Neural cell (in vitro differentiated cells): ENCODE measurements at regions not wholly inside any gene's neighbourhood (a gene's known extent, or its start where the extent isn't known, plus 50 kb on each side); places are given as distances from the start of the nearest gene placed in this dataset.

Experiments used
- EP300 ChIP-seq: fragments of 450-650 bp; conservative IDR thresholded peaks from 2 replicates; pipeline ENCODE4 v1.6.1; 2014; ENCODE audit warnings: antibody characterized with exemption, mild to moderate bottlenecking, moderate library complexity; ENCODE audit not compliant: poor library complexity, severe bottlenecking
- TAF1 ChIP-seq: IDR thresholded peaks from 2 replicates; pipeline ENCODE4 v1.6.1; 2012; ENCODE audit warnings: low read depth
- TF ChIP-seq, protein P1 (sequence below): fragments of 450-650 bp; IDR thresholded peaks from 2 replicates; pipeline ENCODE4 v1.5.1; 2014; ENCODE audit warnings: antibody characterized with exemption, mild to moderate bottlenecking, moderate library complexity; ENCODE audit not compliant: poor library complexity, severe bottlenecking
- TF ChIP-seq, protein P2 (sequence below): IDR thresholded peaks from 2 replicates; pipeline ENCODE4 v1.6.1; 2012; ENCODE audit warnings: borderline replicate concordance

DNA sequence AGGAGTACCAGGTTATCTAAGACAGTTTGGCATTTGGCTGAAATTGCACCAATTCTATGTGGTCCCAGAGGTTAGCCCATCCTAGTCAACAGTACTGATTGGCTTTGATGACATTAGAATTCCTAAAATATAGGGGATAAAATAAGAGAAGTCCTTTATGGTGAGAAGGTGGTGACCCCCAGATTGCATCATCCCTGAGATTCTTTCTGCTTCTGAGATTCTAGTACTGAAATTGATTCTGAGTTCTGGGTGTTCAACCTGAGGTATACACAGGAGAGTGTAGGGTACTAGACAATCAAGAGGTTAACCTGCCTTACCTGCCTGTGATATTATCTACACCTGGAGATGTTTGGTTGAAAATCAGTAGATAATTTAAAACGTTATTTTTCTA, 140.9 kb upstream of the MRPS22 start:
- TF ChIP-seq TAF1 (no peak), EP300 (no peak)
- TF ChIP-seq, protein P1, sequence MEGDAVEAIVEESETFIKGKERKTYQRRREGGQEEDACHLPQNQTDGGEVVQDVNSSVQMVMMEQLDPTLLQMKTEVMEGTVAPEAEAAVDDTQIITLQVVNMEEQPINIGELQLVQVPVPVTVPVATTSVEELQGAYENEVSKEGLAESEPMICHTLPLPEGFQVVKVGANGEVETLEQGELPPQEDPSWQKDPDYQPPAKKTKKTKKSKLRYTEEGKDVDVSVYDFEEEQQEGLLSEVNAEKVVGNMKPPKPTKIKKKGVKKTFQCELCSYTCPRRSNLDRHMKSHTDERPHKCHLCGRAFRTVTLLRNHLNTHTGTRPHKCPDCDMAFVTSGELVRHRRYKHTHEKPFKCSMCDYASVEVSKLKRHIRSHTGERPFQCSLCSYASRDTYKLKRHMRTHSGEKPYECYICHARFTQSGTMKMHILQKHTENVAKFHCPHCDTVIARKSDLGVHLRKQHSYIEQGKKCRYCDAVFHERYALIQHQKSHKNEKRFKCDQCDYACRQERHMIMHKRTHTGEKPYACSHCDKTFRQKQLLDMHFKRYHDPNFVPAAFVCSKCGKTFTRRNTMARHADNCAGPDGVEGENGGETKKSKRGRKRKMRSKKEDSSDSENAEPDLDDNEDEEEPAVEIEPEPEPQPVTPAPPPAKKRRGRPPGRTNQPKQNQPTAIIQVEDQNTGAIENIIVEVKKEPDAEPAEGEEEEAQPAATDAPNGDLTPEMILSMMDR: no peak
- TF ChIP-seq, protein P2, sequence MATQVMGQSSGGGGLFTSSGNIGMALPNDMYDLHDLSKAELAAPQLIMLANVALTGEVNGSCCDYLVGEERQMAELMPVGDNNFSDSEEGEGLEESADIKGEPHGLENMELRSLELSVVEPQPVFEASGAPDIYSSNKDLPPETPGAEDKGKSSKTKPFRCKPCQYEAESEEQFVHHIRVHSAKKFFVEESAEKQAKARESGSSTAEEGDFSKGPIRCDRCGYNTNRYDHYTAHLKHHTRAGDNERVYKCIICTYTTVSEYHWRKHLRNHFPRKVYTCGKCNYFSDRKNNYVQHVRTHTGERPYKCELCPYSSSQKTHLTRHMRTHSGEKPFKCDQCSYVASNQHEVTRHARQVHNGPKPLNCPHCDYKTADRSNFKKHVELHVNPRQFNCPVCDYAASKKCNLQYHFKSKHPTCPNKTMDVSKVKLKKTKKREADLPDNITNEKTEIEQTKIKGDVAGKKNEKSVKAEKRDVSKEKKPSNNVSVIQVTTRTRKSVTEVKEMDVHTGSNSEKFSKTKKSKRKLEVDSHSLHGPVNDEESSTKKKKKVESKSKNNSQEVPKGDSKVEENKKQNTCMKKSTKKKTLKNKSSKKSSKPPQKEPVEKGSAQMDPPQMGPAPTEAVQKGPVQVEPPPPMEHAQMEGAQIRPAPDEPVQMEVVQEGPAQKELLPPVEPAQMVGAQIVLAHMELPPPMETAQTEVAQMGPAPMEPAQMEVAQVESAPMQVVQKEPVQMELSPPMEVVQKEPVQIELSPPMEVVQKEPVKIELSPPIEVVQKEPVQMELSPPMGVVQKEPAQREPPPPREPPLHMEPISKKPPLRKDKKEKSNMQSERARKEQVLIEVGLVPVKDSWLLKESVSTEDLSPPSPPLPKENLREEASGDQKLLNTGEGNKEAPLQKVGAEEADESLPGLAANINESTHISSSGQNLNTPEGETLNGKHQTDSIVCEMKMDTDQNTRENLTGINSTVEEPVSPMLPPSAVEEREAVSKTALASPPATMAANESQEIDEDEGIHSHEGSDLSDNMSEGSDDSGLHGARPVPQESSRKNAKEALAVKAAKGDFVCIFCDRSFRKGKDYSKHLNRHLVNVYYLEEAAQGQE: no peak
